Activated CD4-positive, alpha-beta T cell treated with anti-CD3 and anti-CD28 coated beads, Interleukin-2, amount 50 U/mL, for 16 hours (primary cell): ENCODE measurements at regions not wholly inside any gene's neighbourhood (a gene's known extent, or its start where the extent isn't known, plus 50 kb on each side); places are given as distances from the start of the nearest gene placed in this dataset.
"Not testable (repeated sequence)": the region's sequence is repeated elsewhere in the genome, so short reads cannot be mapped to it uniquely, and the experiment has no call there.

Experiments used
- DNase-seq: peaks from one replicate; pipeline ENCODE4 v3.0.0-alpha.2; 2020

- DNase-seq: no peak
Measured at GRCh38 chr5:142221091-142221860, 103.5 kb downstream of the SPRY4 start.

GRCh38 chr5:142219146-142219545 is 105.7 kb downstream of the SPRY4 start:
- DNase-seq: no peak

- no peak for DNase-seq
Measured at GRCh38 chr5:142216931-142217330, 107.9 kb downstream of the SPRY4 start.

- no peak for DNase-seq
Measured at GRCh38 chr5:142215915-142216681, 107.5 kb downstream of the NDFIP1 start.

- no peak for DNase-seq
Measured at GRCh38 chr5:142213077-142213476, 104.5 kb downstream of the NDFIP1 start.

GRCh38 chr5:142211918-142212317 is 103.3 kb downstream of the NDFIP1 start:
- DNase-seq: no peak

- DNase-seq: no peak
Measured at GRCh38 chr5:142210864-142211412, 102.4 kb downstream of the NDFIP1 start.

GRCh38 chr5:142210011-142210410 is 101.4 kb downstream of the NDFIP1 start:
- DNase-seq: no peak

GRCh38 chr5:142208777-142209312 is 100.3 kb downstream of the NDFIP1 start:
- DNase-seq: no peak

GRCh38 chr5:142208244-142208643 is 99.7 kb downstream of the NDFIP1 start:
- DNase-seq: not testable (repeated sequence)

GRCh38 chr5:142206801-142207200 is 98.2 kb downstream of the NDFIP1 start:
- no peak for DNase-seq

- DNase-seq: no peak
Measured at GRCh38 chr5:142204219-142204618, 95.6 kb downstream of the NDFIP1 start.
